ENCODE measurements at regions not wholly inside any gene's neighbourhood (a gene's known extent, or its start where the extent isn't known, plus 50 kb on each side); places are given as distances from the start of the nearest gene placed in this dataset.

DNA sequence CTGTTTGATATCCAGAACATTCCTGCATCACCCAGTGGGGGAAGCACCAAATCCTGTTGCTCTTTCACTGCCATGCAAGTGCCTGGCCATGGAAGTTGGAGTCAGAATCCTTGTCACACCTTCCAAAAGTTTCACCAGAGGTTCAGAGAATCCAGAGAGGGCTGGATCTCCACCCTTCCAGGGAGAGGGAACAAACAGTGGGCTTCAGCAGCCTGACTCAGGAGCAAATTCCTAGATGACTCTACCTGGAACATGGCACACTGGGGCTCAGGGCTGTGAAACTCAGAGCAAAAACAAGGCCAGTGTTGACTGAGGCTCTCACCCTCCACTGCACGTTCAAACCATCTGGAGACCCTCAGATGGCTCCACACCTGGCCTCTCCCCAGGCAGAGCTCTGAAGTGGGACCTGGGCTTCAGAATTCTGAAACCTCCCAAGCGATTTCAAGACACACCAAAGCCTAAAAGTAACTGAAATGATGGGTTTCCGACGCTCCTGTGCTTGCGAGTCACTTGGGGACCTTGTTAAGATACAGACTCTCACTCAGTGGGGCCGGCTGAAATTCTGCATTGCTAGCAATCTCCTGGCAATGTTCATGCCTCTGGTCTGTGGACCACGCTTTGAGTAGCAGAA, 205.9 kb downstream of the AUH start:
- TF ChIP-seq, protein P1, sequence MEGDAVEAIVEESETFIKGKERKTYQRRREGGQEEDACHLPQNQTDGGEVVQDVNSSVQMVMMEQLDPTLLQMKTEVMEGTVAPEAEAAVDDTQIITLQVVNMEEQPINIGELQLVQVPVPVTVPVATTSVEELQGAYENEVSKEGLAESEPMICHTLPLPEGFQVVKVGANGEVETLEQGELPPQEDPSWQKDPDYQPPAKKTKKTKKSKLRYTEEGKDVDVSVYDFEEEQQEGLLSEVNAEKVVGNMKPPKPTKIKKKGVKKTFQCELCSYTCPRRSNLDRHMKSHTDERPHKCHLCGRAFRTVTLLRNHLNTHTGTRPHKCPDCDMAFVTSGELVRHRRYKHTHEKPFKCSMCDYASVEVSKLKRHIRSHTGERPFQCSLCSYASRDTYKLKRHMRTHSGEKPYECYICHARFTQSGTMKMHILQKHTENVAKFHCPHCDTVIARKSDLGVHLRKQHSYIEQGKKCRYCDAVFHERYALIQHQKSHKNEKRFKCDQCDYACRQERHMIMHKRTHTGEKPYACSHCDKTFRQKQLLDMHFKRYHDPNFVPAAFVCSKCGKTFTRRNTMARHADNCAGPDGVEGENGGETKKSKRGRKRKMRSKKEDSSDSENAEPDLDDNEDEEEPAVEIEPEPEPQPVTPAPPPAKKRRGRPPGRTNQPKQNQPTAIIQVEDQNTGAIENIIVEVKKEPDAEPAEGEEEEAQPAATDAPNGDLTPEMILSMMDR (IDR thresholded peaks at IDR 0.05; ENCODE audit: extremely low read depth in 1 of 2, insufficient read depth in 1 of 2, low read depth in 1 of 2, low read length in 2 of 2) = no peak
- TF ChIP-seq POLR2A (IDR thresholded peaks at IDR 0.05; ENCODE audit: low read depth, low read length) (no peak), POLR2AphosphoS5 (IDR thresholded peaks at IDR 0.05; ENCODE audit: insufficient read depth, low read depth, low read length) (no peak), EZH2 (IDR thresholded peaks at IDR 0.05; ENCODE audit: borderline replicate concordance, low read depth, low read length, severe bottlenecking) (no peak)
